ENCODE measurements at regions not wholly inside any gene's neighbourhood (a gene's known extent, or its start where the extent isn't known, plus 50 kb on each side); places are given as distances from the start of the nearest gene placed in this dataset.

DNA sequence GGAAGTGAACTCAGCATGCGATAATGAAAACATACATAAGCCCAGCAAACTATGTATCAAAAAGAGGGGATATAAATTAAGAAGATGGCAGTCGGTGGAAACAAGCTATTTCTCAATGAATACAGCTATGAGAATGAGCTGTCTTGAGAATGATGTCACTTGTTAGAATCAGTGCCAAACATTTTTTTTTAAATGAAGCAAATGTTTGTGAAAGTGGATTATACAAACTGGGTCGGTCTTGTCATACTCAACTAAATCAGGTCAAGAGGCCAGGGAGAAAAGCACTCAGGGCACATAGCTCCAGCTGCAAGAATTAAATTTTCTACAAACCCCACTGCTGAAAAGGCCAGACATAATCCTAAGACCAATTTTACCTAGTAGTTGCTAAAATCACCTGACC is 1048.4 kb downstream of the SLITRK1 start:
- Mint-ChIP-seq H3K27me3 (ENCODE audit: insufficient read depth, unreplicated experiment) (no peaks in the 10 kb centered on the region), H3K36me3 (ENCODE audit: insufficient read depth, unreplicated experiment) (no peaks in the 10 kb centered on the region), H3K9me3 (ENCODE audit: unreplicated experiment) (peaks cover 12% of the 10 kb centered on the region), H3K27ac (ENCODE audit: low read depth, unreplicated experiment) (no peak overlapping the region), H3K4me1 (ENCODE audit: insufficient read depth, unreplicated experiment) (peaks cover 6% of the 10 kb centered on the region), H3K4me3 (ENCODE audit: unreplicated experiment) (no peak overlapping the region)
- DNase-seq (ENCODE audit: unreplicated experiment): peak; percentile 23
- no TSS peak for BruUV-seq (replicated peaks)
- intact Hi-C loops (cut with micrococcal nuclease): no loop called here
- TF ChIP-seq, protein P1, sequence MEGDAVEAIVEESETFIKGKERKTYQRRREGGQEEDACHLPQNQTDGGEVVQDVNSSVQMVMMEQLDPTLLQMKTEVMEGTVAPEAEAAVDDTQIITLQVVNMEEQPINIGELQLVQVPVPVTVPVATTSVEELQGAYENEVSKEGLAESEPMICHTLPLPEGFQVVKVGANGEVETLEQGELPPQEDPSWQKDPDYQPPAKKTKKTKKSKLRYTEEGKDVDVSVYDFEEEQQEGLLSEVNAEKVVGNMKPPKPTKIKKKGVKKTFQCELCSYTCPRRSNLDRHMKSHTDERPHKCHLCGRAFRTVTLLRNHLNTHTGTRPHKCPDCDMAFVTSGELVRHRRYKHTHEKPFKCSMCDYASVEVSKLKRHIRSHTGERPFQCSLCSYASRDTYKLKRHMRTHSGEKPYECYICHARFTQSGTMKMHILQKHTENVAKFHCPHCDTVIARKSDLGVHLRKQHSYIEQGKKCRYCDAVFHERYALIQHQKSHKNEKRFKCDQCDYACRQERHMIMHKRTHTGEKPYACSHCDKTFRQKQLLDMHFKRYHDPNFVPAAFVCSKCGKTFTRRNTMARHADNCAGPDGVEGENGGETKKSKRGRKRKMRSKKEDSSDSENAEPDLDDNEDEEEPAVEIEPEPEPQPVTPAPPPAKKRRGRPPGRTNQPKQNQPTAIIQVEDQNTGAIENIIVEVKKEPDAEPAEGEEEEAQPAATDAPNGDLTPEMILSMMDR (IDR thresholded peaks at IDR 0.05; ENCODE audit: unreplicated experiment): no peak
- POLR2A ChIA-PET: interaction anchor here (0.7 kb wide), 1 partner anchor 650 kb away, joined by 3 read pairs; no protein-coding TSS in a partner anchor
- CTCF ChIA-PET: no interaction called here

DNA sequence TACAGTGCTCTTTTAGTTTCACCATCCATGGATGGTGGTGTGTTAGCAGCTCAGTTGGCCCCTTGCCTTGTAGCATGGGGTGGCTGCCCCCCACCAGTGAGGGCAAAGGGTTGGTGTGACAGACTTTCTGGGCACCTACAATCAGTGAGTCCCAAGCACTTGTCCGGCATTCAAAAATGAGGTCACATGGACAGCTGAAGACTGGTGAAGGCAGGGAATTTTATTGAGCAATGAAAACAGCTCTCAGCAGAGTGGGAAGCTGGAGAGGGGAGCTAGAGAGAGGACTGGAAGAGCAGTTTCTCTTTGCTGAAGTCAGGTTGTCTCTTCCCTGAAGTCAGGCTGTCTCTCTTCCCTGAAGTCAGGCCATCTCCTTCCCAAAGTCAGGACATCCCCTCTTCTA is 1053.2 kb downstream of the SLITRK1 start:
- Mint-ChIP-seq H3K27ac (ENCODE audit: low read depth, unreplicated experiment) (no peak overlapping the region), H3K27me3 (ENCODE audit: insufficient read depth, unreplicated experiment) (no peaks in the 10 kb centered on the region), H3K36me3 (ENCODE audit: insufficient read depth, unreplicated experiment) (no peaks in the 10 kb centered on the region), H3K9me3 (ENCODE audit: unreplicated experiment) (no peaks in the 10 kb centered on the region), H3K4me1 (ENCODE audit: insufficient read depth, unreplicated experiment) (peaks cover 6% of the 10 kb centered on the region), H3K4me3 (ENCODE audit: unreplicated experiment) (no peak overlapping the region)
- no TSS peak for BruUV-seq (replicated peaks)
- intact Hi-C loops (cut with micrococcal nuclease): no loop called here
- TF ChIP-seq, protein P1 (IDR thresholded peaks at IDR 0.05; ENCODE audit: unreplicated experiment): no peak
- POLR2A ChIA-PET: no interaction called here
- DNase-seq (ENCODE audit: unreplicated experiment): no peak
- CTCF ChIA-PET: no interaction called here

DNA sequence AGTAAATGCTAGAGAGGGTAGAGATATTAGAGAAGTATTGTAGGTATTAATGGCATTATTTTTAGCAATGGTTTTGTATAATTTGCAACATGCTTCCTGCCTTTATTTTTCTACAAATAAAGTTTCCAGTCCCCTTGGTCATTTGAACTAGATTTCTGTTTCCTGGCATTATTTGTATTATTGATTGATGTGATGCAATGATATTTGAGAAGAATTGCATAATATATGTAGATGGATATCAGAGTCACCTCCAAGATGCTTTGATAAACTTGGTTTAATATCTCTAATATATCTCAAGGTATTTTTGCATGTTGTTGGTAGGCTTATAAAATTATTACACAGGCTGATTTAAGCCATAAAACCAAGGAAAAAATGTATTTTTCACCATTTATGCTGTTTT is 1054.5 kb downstream of the SLITRK1 start:
- H3K36me3 Mint-ChIP-seq (ENCODE audit: insufficient read depth, unreplicated experiment): no peaks in the 10 kb centered on the region
- no peaks in the 10 kb centered on the region for H3K4me1 Mint-ChIP-seq (ENCODE audit: insufficient read depth, unreplicated experiment)
- TF ChIP-seq, protein P1 (IDR thresholded peaks at IDR 0.05; ENCODE audit: unreplicated experiment): no peak
- H3K27ac Mint-ChIP-seq (ENCODE audit: low read depth, unreplicated experiment): no peak overlapping the region
- POLR2A ChIA-PET: no interaction called here
- DNase-seq (ENCODE audit: unreplicated experiment): no peak
- H3K4me3 Mint-ChIP-seq (ENCODE audit: unreplicated experiment): no peak overlapping the region
- intact Hi-C loops (cut with micrococcal nuclease): no loop called here
- H3K9me3 Mint-ChIP-seq (ENCODE audit: unreplicated experiment): no peaks in the 10 kb centered on the region
- CTCF ChIA-PET: no interaction called here
- no peaks in the 10 kb centered on the region for H3K27me3 Mint-ChIP-seq (ENCODE audit: insufficient read depth, unreplicated experiment)
- BruUV-seq (replicated peaks): no TSS peak

DNA sequence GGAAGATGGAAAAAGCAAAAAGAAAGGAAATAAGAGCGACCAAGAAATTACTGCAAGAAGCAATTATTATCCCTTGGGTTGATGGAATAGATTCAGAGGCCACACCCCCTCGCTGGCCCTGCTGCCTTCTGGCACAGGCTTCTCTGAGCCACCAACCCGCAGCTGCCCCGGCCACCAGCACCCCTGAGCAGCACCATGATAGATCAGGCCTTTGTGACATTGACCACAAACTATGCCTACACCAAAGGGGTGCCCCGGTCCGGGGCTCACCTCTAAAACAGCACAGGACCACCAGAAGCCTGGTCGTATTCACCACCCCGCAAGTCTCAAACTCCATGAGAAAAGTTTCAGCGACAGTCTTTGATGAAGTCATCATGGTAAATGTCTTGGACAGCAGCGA is 1059.3 kb downstream of the SLITRK1 start:
- Mint-ChIP-seq H3K9me3 (ENCODE audit: unreplicated experiment) (no peaks in the 10 kb centered on the region), H3K4me3 (ENCODE audit: unreplicated experiment) (no peak overlapping the region), H3K36me3 (ENCODE audit: insufficient read depth, unreplicated experiment) (no peaks in the 10 kb centered on the region), H3K4me1 (ENCODE audit: insufficient read depth, unreplicated experiment) (no peaks in the 10 kb centered on the region), H3K27me3 (ENCODE audit: insufficient read depth, unreplicated experiment) (no peaks in the 10 kb centered on the region), H3K27ac (ENCODE audit: low read depth, unreplicated experiment) (no peak overlapping the region)
- TF ChIP-seq, protein P1 (IDR thresholded peaks at IDR 0.05; ENCODE audit: unreplicated experiment): no peak
- ChIA-PET POLR2A (no interaction called here), CTCF (interaction anchor here (0.7 kb wide), 1 partner anchor 20 kb away, joined by 3 read pairs; no protein-coding TSS in a partner anchor)
- intact Hi-C loops (cut with micrococcal nuclease): no loop called here
- DNase-seq (ENCODE audit: unreplicated experiment): no peak
- no TSS peak for BruUV-seq (replicated peaks)
